ENCODE measurements at regions not wholly inside any gene's neighbourhood (a gene's known extent, or its start where the extent isn't known, plus 50 kb on each side); places are given as distances from the start of the nearest gene placed in this dataset.

- H3K27ac ChIP-seq (ENCODE audit: low read depth, low read length), result no peak overlapping the region
- no peaks in the 10 kb centered on the region for H3K36me3 Mint-ChIP-seq
- no peak for DNase-seq
- ChIA-PET CTCF (no interaction called here), POLR2A (no interaction called here)
- H3K9me3 Mint-ChIP-seq, result peaks cover 0 to 19% (median 0%) of the 10 kb centered on the region in 5 donors
- no peak overlapping the region for H3K4me3 Mint-ChIP-seq
- H3K36me3 ChIP-seq (ENCODE audit: insufficient read depth, low read length), result no peaks in the 10 kb centered on the region
- H3K27ac Mint-ChIP-seq, result no peak overlapping the region
- H3K4me1 ChIP-seq (ENCODE audit: insufficient read depth, low read length), result no peaks in the 10 kb centered on the region
- H3K4me3 ChIP-seq (ENCODE audit: low read length), result no peak overlapping the region
- H3K27me3 ChIP-seq (ENCODE audit: insufficient read depth, low read length, poor library complexity, severe bottlenecking), result no peaks in the 10 kb centered on the region
- no peaks in the 10 kb centered on the region for H3K27me3 Mint-ChIP-seq
- no peaks in the 10 kb centered on the region for H3K4me1 Mint-ChIP-seq
- no peaks in the 10 kb centered on the region for H3K9me3 ChIP-seq (ENCODE audit: low read length)
These were observed 720.7 kb upstream of the CXADR start for GRCh38 chr21:16792101-16792500.

GRCh38 chr21:16794950-16795349 lies 717.9 kb upstream of the CXADR start:
- Histone ChIP-seq H3K4me1 (ENCODE audit: insufficient read depth, low read length) (no peaks in the 10 kb centered on the region), H3K36me3 (ENCODE audit: insufficient read depth, low read length) (no peaks in the 10 kb centered on the region), H3K27ac (ENCODE audit: low read depth, low read length) (no peak overlapping the region), H3K4me3 (ENCODE audit: low read length) (no peak overlapping the region), H3K9me3 (ENCODE audit: low read length) (no peaks in the 10 kb centered on the region), H3K27me3 (ENCODE audit: insufficient read depth, low read length, poor library complexity, severe bottlenecking) (no peaks in the 10 kb centered on the region)
- ChIA-PET POLR2A (no interaction called here), CTCF (no interaction called here)
- Mint-ChIP-seq H3K27ac (no peak overlapping the region), H3K9me3 (peaks cover 0 to 24% (median 4%) of the 10 kb centered on the region in 5 donors), H3K36me3 (no peaks in the 10 kb centered on the region), H3K27me3 (no peaks in the 10 kb centered on the region), H3K4me3 (no peak overlapping the region), H3K4me1 (no peaks in the 10 kb centered on the region)
- DNase-seq, result no peak

GRCh38 chr21:16796776-16797175 lies 716.1 kb upstream of the CXADR start:
- Histone ChIP-seq H3K4me3 (ENCODE audit: low read length) (no peak overlapping the region), H3K36me3 (ENCODE audit: insufficient read depth, low read length) (no peaks in the 10 kb centered on the region), H3K4me1 (ENCODE audit: insufficient read depth, low read length) (no peaks in the 10 kb centered on the region), H3K27me3 (ENCODE audit: insufficient read depth, low read length, poor library complexity, severe bottlenecking) (no peaks in the 10 kb centered on the region), H3K9me3 (ENCODE audit: low read length) (no peaks in the 10 kb centered on the region), H3K27ac (ENCODE audit: low read depth, low read length) (no peak overlapping the region)
- Mint-ChIP-seq H3K4me1 (no peaks in the 10 kb centered on the region), H3K4me3 (no peak overlapping the region), H3K27me3 (no peaks in the 10 kb centered on the region), H3K9me3 (peaks cover 3 to 22% (median 5%) of the 10 kb centered on the region in 5 donors), H3K27ac (no peak overlapping the region), H3K36me3 (no peaks in the 10 kb centered on the region)
- ChIA-PET CTCF (no interaction called here), POLR2A (no interaction called here)
- no peak for DNase-seq

GRCh38 chr21:16797540-16797939 lies 715.3 kb upstream of the CXADR start:
- POLR2A ChIA-PET, result no interaction called here
- no peaks in the 10 kb centered on the region for H3K27me3 ChIP-seq (ENCODE audit: insufficient read depth, low read length, poor library complexity, severe bottlenecking)
- no peaks in the 10 kb centered on the region for H3K4me1 ChIP-seq (ENCODE audit: insufficient read depth, low read length)
- Mint-ChIP-seq H3K27me3 (no peaks in the 10 kb centered on the region), H3K4me1 (no peaks in the 10 kb centered on the region), H3K9me3 (peaks cover 5 to 28% (median 7%) of the 10 kb centered on the region in 5 donors), H3K27ac (no peak overlapping the region), H3K4me3 (no peak overlapping the region), H3K36me3 (no peaks in the 10 kb centered on the region)
- H3K36me3 ChIP-seq (ENCODE audit: insufficient read depth, low read length), result no peaks in the 10 kb centered on the region
- no peak overlapping the region for H3K27ac ChIP-seq (ENCODE audit: low read depth, low read length)
- no peak overlapping the region for H3K4me3 ChIP-seq (ENCODE audit: low read length)
- CTCF ChIA-PET, result no interaction called here
- no peak for DNase-seq
- no peaks in the 10 kb centered on the region for H3K9me3 ChIP-seq (ENCODE audit: low read length)

GRCh38 chr21:16797966-16798365 lies 714.9 kb upstream of the CXADR start:
- no peaks in the 10 kb centered on the region for H3K27me3 Mint-ChIP-seq
- no peaks in the 10 kb centered on the region for H3K4me1 Mint-ChIP-seq
- Histone ChIP-seq H3K36me3 (ENCODE audit: insufficient read depth, low read length) (no peaks in the 10 kb centered on the region), H3K4me3 (ENCODE audit: low read length) (no peak overlapping the region), H3K27me3 (ENCODE audit: insufficient read depth, low read length, poor library complexity, severe bottlenecking) (no peaks in the 10 kb centered on the region), H3K27ac (ENCODE audit: low read depth, low read length) (no peak overlapping the region), H3K4me1 (ENCODE audit: insufficient read depth, low read length) (no peaks in the 10 kb centered on the region), H3K9me3 (ENCODE audit: low read length) (no peaks in the 10 kb centered on the region)
- H3K36me3 Mint-ChIP-seq, result no peaks in the 10 kb centered on the region
- POLR2A ChIA-PET, result no interaction called here
- peaks cover 5 to 24% (median 7%) of the 10 kb centered on the region in 5 donors for H3K9me3 Mint-ChIP-seq
- CTCF ChIA-PET, result no interaction called here
- no peak for DNase-seq
- H3K27ac Mint-ChIP-seq, result no peak overlapping the region
- H3K4me3 Mint-ChIP-seq, result no peak overlapping the region

GRCh38 chr21:16800536-16801275 lies 712.1 kb upstream of the CXADR start:
- H3K9me3 Mint-ChIP-seq, result peaks cover 7 to 35% (median 9%) of the 10 kb centered on the region in 5 donors
- no peak overlapping the region for H3K4me3 Mint-ChIP-seq
- ChIA-PET POLR2A (no interaction called here), CTCF (no interaction called here)
- Histone ChIP-seq H3K4me1 (ENCODE audit: insufficient read depth, low read length) (no peaks in the 10 kb centered on the region), H3K27ac (ENCODE audit: low read depth, low read length) (no peak overlapping the region), H3K27me3 (ENCODE audit: insufficient read depth, low read length, poor library complexity, severe bottlenecking) (no peaks in the 10 kb centered on the region), H3K36me3 (ENCODE audit: insufficient read depth, low read length) (no peaks in the 10 kb centered on the region), H3K9me3 (ENCODE audit: low read length) (no peaks in the 10 kb centered on the region), H3K4me3 (ENCODE audit: low read length) (no peak overlapping the region)
- no peak for DNase-seq
- no peaks in the 10 kb centered on the region for H3K27me3 Mint-ChIP-seq
- no peaks in the 10 kb centered on the region for H3K36me3 Mint-ChIP-seq
- no peaks in the 10 kb centered on the region for H3K4me1 Mint-ChIP-seq
- H3K27ac Mint-ChIP-seq, result no peak overlapping the region

GRCh38 chr21:16811011-16811410 lies 701.8 kb upstream of the CXADR start:
- Histone ChIP-seq H3K36me3 (ENCODE audit: insufficient read depth, low read length) (no peaks in the 10 kb centered on the region), H3K4me1 (ENCODE audit: insufficient read depth, low read length) (no peaks in the 10 kb centered on the region), H3K27ac (ENCODE audit: low read depth, low read length) (no peak overlapping the region), H3K4me3 (ENCODE audit: low read length) (no peak overlapping the region), H3K9me3 (ENCODE audit: low read length) (no peaks in the 10 kb centered on the region), H3K27me3 (ENCODE audit: insufficient read depth, low read length, poor library complexity, severe bottlenecking) (no peaks in the 10 kb centered on the region)
- DNase-seq, result no peak
- Mint-ChIP-seq H3K9me3 (peaks cover 0 to 17% (median 10%) of the 10 kb centered on the region in 5 donors), H3K4me1 (no peaks in the 10 kb centered on the region), H3K4me3 (no peak overlapping the region), H3K27me3 (no peaks in the 10 kb centered on the region), H3K27ac (no peak overlapping the region), H3K36me3 (no peaks in the 10 kb centered on the region)
- CTCF ChIA-PET, result no interaction called here
- POLR2A ChIA-PET, result no interaction called here

GRCh38 chr21:16811970-16812369 lies 700.9 kb upstream of the CXADR start:
- no peaks in the 10 kb centered on the region for H3K27me3 Mint-ChIP-seq
- Histone ChIP-seq H3K36me3 (ENCODE audit: insufficient read depth, low read length) (no peaks in the 10 kb centered on the region), H3K4me3 (ENCODE audit: low read length) (no peak overlapping the region), H3K27me3 (ENCODE audit: insufficient read depth, low read length, poor library complexity, severe bottlenecking) (no peaks in the 10 kb centered on the region), H3K27ac (ENCODE audit: low read depth, low read length) (no peak overlapping the region), H3K4me1 (ENCODE audit: insufficient read depth, low read length) (no peaks in the 10 kb centered on the region), H3K9me3 (ENCODE audit: low read length) (no peaks in the 10 kb centered on the region)
- DNase-seq, result no peak
- H3K36me3 Mint-ChIP-seq, result no peaks in the 10 kb centered on the region
- POLR2A ChIA-PET, result no interaction called here
- no peak overlapping the region for H3K27ac Mint-ChIP-seq
- CTCF ChIA-PET, result no interaction called here
- H3K4me3 Mint-ChIP-seq, result no peak overlapping the region
- H3K9me3 Mint-ChIP-seq, result peaks cover 0 to 17% (median 10%) of the 10 kb centered on the region in 5 donors
- H3K4me1 Mint-ChIP-seq, result no peaks in the 10 kb centered on the region

Data from CD8-positive, alpha-beta memory T cell (primary cell).